CD4-positive, alpha-beta T cell treated with Interleukin-17A for 4 hours (primary cell): ENCODE measurements at regions not wholly inside any gene's neighbourhood (a gene's known extent, or its start where the extent isn't known, plus 50 kb on each side); places are given as distances from the start of the nearest gene placed in this dataset.

Source experiments
- DNase-seq: peaks from one replicate; pipeline ENCODE4 v3.0.0-alpha.2; 2020; ENCODE audit warnings: mixed read lengths

DNA sequence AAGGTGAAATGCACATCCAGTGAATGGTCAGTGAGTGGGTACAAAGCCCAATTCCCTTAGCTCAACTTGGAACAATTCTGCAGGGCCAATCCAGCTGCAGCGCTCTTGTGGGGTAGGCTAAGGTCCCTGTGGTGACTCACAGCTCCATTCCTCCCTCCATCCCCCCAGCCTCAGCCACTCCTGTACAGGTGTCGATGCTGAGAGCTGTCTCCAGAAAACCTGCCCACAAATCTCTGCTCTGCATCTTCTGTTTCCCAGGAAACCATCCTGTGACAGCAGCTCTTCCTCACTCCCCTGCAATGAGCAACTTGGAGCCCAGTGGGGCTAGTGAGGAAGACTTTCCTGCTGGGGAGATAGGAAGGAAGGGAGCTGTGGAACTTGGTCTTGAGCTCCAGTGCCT, 244.7 kb upstream of the GPR26 start:
- DNase-seq, result no peak

- no peak for DNase-seq
Observed at GRCh38 chr10:123422261-123422660, 243.9 kb upstream of the GPR26 start.

GRCh38 chr10:123424537-123424936, 241.6 kb upstream of the GPR26 start:
- DNase-seq, result no peak

GRCh38 chr10:123425680-123426079, 240.5 kb upstream of the GPR26 start:
- no peak for DNase-seq

- no peak for DNase-seq
Observed at GRCh38 chr10:123427165-123427786, 238.9 kb upstream of the GPR26 start.

DNA sequence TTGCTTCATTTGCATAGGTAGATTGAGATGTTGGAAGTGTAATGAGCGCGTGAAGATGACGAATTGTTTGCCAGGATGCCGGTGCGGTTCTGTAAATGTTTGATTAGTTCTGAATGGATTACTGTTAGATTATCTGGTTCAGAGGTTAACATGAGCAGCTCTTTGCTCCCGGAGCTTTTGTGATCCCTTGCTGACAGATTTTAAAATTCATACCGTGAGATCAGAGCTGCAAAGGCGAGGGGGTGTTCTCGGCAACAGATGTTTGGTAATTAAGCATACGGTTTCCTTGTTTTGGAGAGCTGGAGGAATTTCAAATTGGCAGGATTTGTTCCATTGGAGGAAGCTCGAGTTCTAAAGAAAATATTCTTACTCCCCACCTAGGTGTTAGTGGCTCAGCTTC, 237.8 kb upstream of the GPR26 start:
- DNase-seq, result no peak

- no peak for DNase-seq
Observed at GRCh38 chr10:123429706-123430221, 236.4 kb upstream of the GPR26 start.

GRCh38 chr10:123433539-123433938, 232.6 kb upstream of the GPR26 start:
- DNase-seq, result no peak

DNA sequence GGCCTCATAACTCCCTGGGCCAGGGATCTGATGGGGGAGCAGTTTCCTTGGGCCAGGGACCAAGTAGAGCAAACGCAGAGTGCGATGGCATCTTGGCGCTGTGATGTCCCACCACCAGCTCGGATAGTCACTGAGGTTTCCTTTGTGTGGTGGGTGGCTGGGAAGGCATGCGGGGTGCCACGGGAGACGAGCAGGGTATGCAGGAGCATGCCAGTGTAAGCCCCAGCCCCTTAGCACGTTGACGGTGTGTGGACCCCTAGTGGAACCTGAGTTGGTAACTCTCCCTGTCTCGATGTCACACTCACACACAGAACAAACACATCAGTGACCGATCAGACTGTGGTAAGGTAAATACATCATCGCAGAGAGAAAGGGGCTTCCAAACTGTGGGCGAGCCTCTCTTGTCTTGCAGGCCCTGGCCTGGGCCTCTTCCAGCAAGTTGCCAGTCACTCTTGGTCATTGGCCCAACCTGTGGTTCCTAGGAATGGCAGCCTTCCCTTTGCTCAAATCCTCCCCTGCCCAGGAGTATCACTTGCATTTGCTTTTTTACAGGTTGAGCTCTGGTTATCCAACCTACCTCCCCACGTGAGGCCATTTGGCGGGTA, 231.6 kb upstream of the GPR26 start:
- DNase-seq, result no peak

- no peak for DNase-seq
Observed at GRCh38 chr10:123442901-123443300, 223.3 kb upstream of the GPR26 start.

GRCh38 chr10:123443924-123444323, 222.2 kb upstream of the GPR26 start:
- DNase-seq, result no peak

DNA sequence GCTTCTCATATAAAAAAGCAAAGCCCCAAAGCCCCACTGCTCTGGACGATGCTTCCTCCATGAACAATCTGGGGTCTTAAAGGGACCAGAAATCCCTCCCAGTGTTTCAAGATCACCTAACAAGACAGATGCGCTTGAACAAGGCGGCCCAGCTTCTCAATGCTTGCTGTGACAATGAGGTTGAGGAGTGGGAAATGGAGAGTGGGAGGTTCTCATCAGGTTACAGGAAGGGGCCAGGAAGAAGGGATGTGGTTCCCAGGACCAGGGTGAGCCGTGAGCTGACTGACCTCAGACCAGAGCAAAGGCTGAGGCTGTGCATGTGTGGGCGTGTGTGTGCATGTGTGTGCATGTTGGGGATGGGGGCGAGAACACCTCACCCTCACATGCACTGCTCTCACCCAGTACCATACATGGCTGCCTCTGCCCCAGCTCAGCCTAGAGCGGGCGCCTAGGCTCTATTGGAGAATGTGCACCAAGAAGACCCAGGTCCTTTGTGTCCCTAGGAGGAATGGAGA, 220.8 kb upstream of the GPR26 start:
- DNase-seq, result no peak

DNA sequence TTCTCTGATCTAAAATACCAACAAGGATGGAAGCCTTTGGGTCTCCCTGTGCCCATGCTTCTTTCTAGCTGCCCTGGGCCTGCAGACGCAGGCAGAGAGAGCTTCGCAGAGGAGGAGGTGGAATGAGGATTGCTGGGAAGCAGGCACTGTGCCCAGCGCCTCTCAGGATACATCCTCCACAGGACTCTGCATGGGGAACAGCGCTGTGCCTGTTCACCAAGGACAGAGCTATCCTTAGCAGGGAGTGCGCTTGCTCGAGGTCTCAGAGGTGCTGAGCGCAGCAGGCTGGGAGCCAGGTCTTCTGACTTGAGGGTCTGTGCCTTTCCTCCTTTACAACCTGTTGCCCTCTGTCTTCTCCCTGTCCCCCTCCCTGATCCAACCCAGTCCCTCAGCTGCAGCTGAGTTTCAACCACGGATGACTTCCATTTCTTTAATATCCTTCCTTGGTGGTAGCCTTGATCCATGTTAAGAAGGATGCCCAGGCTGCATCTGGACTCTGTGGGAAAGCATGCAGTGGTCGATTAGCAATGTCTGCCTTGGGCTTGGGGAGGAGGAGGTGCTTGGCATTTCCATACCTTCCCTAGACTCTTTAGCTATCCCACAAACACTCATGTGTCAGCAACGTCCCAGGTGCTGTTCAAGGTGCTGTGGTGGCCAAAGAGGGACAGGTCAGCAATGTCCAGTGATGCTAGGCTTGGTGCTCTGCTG, 219.6 kb upstream of the GPR26 start:
- DNase-seq, result no peak

DNA sequence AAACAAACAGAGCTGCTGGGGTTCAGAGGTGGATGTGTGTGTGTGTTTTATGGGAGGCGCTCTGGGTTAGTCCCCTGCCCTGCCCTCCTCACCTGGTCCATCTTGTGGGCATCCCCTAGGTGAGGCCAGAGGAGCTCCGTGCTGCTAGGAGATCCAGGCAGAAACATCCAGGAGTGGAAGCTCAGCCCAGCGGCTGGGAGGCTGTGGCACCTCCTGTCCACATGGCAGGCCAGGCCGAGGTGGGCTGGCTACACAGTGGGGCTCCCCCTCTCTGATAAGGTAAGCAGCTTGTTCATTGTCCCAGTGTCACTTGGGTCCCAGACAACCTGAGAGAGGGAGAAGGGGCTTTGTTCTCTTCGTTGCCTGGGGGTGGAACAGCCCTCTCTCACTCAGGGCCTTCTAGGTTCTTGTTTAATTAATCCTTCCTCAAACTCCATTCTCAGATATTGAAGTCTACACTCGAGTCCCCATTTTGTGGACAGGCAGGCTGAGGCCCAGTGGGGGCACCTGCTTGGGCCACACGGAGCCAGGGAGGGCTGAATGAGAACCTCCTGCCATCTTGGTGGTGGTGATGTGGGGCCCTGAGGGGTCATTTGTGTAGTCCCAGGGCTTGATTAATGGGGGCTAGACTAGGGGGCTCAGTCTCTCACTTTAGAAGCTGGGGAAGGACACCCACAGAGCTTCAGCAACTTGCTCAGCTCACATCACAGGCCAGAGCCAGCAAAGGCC, 216.8 kb upstream of the GPR26 start:
- DNase-seq, result no peak

DNA sequence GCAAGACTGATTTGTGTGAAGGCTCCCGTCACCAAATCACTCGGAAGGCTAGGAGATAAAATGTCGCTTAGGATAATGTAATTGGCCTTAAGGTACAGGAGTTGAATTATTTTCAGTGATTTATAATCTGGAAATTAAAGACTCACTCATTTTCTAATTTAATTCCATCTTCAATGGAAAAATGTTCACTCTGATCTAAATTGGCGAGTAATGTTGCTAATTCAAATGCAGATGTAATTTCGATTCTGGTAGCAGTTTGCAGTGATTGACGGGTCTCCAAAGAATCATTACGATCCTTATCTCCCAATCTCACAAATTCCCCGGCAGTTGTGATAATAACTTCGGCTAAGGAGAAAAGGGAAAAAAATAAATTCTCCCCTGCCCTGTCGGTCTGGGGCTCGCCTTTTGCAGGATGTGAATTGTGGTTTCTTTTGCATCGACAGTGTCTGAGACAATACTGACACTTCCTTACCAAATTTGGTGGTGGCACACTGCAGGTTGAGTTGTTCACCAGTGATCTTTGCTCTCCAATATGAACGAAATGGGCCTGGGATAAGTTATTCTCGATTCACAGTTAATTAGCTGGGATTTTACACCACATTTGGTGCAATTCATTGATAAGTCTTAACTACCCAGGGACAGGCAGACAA, 215.1 kb upstream of the GPR26 start:
- DNase-seq, result no peak

- DNase-seq, result no peak
Observed at GRCh38 chr10:123451618-123452245, 214.4 kb upstream of the GPR26 start.

- DNase-seq, result no peak
Observed at GRCh38 chr10:123454987-123455386, 211.2 kb upstream of the GPR26 start.

DNA sequence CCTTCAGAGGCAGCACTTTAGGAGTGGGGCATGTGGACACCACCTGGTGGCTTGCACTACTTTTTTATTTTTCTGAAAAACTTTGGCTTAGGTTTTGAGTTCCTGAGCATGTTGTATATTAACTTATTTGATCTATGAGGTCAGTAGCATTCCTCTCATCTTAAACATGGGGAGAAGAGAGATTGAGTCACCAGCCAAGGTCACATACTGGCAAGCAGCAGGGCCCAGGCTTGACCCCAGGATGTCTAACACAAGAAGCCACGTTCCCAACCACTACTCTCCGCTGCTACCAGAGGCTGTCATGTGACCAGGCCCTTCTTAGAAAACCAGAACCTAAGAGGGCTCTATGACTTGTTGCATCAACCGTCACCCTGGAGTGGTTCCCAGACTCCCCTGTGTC, 210.3 kb upstream of the GPR26 start:
- DNase-seq, result no peak

DNA sequence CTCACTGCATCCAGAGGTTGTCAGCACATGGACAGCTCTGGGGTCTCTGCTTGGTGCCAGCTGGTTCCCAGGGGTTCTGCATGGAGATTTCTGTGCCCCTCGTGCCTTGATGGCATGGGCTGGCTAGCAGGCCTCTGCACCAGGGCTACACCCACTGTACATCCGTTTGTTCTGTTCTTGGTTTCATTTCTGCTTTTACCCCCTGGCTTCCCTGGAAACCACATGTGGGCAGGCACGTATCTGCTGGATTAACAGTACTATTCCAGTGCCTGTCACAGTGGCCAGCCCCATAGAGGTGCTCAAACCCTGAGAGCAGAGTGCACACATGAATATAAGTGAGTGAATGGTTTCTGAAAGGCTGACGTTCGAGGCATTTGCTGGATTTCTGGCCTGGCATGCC, 207.2 kb upstream of the GPR26 start:
- no peak for DNase-seq

DNA sequence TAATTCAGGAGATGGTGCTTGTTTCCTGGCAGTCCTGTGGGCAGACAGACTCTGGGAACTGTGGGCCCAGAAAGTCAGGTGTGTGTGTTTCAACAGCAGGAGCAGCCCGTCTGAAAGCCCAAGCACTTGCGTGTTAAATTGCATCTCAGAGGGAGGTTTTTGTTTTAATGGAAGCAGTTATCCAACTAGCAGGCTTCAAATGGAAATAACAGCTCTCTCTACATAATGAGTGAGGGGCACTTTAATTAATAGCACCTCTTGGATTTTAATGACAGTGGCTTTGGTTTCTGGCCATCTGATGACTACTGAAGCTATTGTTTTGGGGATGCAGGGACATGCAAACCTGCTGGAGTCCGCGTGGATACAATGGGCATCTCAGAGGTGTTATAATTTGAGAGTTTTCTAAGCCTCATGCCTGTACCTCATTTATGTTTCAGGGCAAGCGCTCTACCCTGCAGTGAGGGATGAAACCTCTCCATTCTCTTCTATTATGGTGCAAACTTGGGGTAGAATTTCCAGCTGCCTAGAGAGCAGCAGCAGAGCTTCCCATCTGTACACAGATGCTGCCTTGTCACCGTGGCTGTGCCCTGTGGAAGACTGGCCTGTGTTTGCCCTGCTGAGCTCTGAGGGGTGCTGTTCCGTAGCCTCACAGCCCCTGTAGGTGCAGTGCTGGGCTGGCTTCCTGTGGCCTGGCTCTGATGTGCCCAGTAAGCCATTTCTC, 206.6 kb upstream of the GPR26 start:
- DNase-seq, result no peak

GRCh38 chr10:123462246-123462645, 203.9 kb upstream of the GPR26 start:
- no peak for DNase-seq

GRCh38 chr10:123462756-123463155, 203.4 kb upstream of the GPR26 start:
- DNase-seq, result no peak
